HUES64 (cell line): ENCODE measurements at regions not wholly inside any gene's neighbourhood (a gene's known extent, or its start where the extent isn't known, plus 50 kb on each side); places are given as distances from the start of the nearest gene placed in this dataset.

Experiments used
- H3K27ac ChIP-seq: 2 replicates; pipeline ENCODE4 v1.7.0; 2013; ENCODE audit warnings: low read depth, low read length, inconsistent platforms
- H3K27me3 ChIP-seq: 2 replicates; pipeline ENCODE4 v1.6.1; 2013; ENCODE audit warnings: mild to moderate bottlenecking, low read length; ENCODE audit not compliant: insufficient read depth
- H3K36me3 ChIP-seq: 2 replicates; pipeline ENCODE4 v1.6.1; 2013; ENCODE audit warnings: mild to moderate bottlenecking, low read length; ENCODE audit not compliant: insufficient read depth
- H3K4me1 ChIP-seq: 2 replicates; pipeline ENCODE4 v1.6.1; 2013; ENCODE audit warnings: mild to moderate bottlenecking, low read length, moderate library complexity; ENCODE audit not compliant: insufficient read depth
- H3K4me3 ChIP-seq: 2 replicates; pipeline ENCODE4 v1.5.1; 2013; ENCODE audit warnings: mild to moderate bottlenecking, low read length, moderate library complexity
- H3K9ac ChIP-seq: 2 replicates; pipeline ENCODE4 v1.6.1; 2013; ENCODE audit warnings: mild to moderate bottlenecking, low read depth, low read length
- H3K9me3 ChIP-seq: 2 replicates; pipeline ENCODE4 v1.6.1; 2013; ENCODE audit warnings: low read depth, low read length; ENCODE audit not compliant: insufficient read depth
- WGBS: fragments of 150-250, 120-280 bp; methylation state at CpG from one replicate; pipeline ENCODE4 v1.1.7; 2013; ENCODE audit warnings: missing lambda C conversion rate; 5-methylcytosine and 5-hydroxymethylcytosine counted together

GRCh38 chr3:31140470-31140869, 246.0 kb upstream of the GADL1 start:
- Histone ChIP-seq H3K9ac (no peak overlapping the region), H3K27me3 (no peaks in the 10 kb centered on the region), H3K9me3 (no peaks in the 10 kb centered on the region), H3K4me3 (no peak overlapping the region), H3K4me1 (peaks cover 40% of the 10 kb centered on the region), H3K36me3 (no peaks in the 10 kb centered on the region), H3K27ac (no peak overlapping the region)

DNA sequence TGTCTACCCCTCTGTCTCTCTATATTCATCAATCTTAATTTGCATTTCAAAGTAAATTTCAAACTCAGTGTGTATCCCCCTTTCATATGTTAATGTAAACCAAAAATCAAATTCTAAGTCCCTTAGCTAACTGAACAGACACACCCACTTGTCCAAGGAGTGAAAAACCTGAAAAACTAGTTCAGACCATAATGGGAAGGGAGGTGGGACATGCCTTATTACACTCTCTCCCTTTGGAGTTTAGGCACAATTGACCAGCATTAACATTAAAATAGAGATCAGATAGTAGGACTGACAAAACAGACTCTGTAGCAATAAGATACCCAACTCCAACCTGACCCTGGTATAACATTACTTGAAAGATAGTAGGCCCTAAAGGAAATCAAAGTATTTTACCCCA, 247.7 kb upstream of the GADL1 start:
- H3K9ac ChIP-seq = no peak overlapping the region
- peak overlapping the region; percentile 72 for H3K27ac ChIP-seq
- H3K9me3 ChIP-seq = peaks cover 11% of the 10 kb centered on the region
- no peaks in the 10 kb centered on the region for H3K27me3 ChIP-seq
- peak overlapping the region; percentile 22 for H3K4me3 ChIP-seq
- H3K4me1 ChIP-seq = peaks cover 40% of the 10 kb centered on the region
- H3K36me3 ChIP-seq = no peaks in the 10 kb centered on the region

DNA sequence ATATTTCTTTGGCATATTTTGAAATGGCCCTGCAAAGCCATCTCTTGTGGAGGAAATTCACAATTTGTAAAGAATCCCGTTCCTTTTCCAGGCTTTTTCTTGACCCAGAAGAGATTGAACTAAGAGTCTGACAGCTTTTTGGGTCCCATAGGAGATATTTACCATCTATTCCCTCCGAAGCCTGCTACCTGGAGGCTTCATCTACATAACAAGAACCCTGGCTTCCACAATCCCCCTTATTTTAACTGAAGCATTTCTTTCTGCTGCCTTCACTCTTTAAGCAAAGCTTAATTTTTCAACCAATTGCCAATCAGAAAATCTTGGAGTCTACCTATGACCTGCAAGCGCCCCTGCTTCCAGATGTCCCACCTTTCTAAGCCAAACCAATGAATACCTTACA, 248.1 kb upstream of the GADL1 start:
- 56% methylated on average over 3 of the region's 3 CpGs for WGBS
- no peak overlapping the region for H3K9ac ChIP-seq
- peak overlapping the region; percentile 72 for H3K27ac ChIP-seq
- H3K27me3 ChIP-seq = no peaks in the 10 kb centered on the region
- peak overlapping the region; percentile 22 for H3K4me3 ChIP-seq
- peaks cover 15% of the 10 kb centered on the region for H3K9me3 ChIP-seq
- no peaks in the 10 kb centered on the region for H3K36me3 ChIP-seq
- H3K4me1 ChIP-seq = peaks cover 39% of the 10 kb centered on the region

DNA sequence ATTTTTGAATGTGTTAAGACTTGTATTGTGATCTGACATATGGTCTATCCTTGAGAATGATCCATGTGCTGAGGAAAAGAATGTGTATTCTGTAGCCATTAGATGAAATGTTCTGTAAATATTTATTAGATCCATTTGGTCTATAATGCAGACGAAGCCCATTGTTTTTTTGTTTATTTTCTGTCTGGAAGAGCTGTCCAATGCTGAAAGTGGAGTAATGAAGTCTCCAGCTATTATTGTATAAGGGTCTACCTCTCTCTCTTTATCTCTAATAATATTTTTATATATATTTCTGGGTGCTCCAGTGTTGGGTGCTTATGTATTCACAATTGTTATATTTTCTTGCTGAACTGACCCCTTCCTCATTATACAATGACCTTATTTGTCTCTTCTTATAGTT, 250.6 kb upstream of the GADL1 start:
- Histone ChIP-seq H3K27me3 (no peaks in the 10 kb centered on the region), H3K4me3 (no peak overlapping the region), H3K27ac (no peak overlapping the region), H3K4me1 (peaks cover 37% of the 10 kb centered on the region), H3K9ac (no peak overlapping the region), H3K36me3 (no peaks in the 10 kb centered on the region), H3K9me3 (peaks cover 17% of the 10 kb centered on the region)
- WGBS = 100% methylated on average over 1 of the region's 1 CpG

GRCh38 chr3:31147550-31147949, 253.1 kb upstream of the GADL1 start:
- Histone ChIP-seq H3K27me3 (no peaks in the 10 kb centered on the region), H3K36me3 (no peaks in the 10 kb centered on the region), H3K4me3 (no peak overlapping the region), H3K4me1 (peaks cover 16% of the 10 kb centered on the region), H3K9ac (no peak overlapping the region), H3K27ac (no peak overlapping the region), H3K9me3 (peaks cover 17% of the 10 kb centered on the region)
- 92% methylated on average over 2 of the region's 2 CpGs for WGBS

DNA sequence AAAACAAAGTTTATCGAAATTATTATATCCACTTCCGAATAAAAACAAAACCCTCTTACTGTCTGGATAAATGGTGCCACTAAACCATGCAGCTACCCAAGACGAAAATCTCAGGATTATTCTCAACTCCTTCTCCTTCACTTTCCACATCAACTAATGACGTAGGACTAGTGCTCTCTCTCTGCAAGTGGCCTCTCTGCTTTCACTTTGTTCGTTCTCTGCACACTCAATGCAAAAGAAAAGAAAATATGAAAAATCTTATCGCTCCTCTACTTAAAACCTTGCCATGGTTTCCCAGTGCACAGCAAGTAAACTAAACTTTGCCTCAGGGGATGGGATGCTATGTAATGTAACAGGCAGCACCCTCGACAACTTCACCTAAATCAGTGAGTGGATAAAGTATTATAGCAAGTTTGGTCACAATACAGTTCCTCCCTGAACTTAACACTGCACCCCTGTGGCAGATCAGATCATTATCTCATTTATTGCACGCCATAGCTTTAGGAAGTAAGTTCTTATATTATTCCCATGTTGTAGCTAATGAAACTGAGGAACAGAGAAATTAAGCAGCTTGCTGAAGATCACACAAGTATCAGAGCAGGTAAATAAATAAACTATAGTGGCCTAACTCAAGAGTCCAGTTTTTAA, 262.7 kb upstream of the GADL1 start:
- no peak overlapping the region for H3K27ac ChIP-seq
- H3K4me1 ChIP-seq = no peaks in the 10 kb centered on the region
- 93% methylated on average over 6 of the region's 8 CpGs for WGBS
- no peak overlapping the region for H3K4me3 ChIP-seq
- no peaks in the 10 kb centered on the region for H3K9me3 ChIP-seq
- no peaks in the 10 kb centered on the region for H3K27me3 ChIP-seq
- no peak overlapping the region for H3K9ac ChIP-seq
- no peaks in the 10 kb centered on the region for H3K36me3 ChIP-seq

DNA sequence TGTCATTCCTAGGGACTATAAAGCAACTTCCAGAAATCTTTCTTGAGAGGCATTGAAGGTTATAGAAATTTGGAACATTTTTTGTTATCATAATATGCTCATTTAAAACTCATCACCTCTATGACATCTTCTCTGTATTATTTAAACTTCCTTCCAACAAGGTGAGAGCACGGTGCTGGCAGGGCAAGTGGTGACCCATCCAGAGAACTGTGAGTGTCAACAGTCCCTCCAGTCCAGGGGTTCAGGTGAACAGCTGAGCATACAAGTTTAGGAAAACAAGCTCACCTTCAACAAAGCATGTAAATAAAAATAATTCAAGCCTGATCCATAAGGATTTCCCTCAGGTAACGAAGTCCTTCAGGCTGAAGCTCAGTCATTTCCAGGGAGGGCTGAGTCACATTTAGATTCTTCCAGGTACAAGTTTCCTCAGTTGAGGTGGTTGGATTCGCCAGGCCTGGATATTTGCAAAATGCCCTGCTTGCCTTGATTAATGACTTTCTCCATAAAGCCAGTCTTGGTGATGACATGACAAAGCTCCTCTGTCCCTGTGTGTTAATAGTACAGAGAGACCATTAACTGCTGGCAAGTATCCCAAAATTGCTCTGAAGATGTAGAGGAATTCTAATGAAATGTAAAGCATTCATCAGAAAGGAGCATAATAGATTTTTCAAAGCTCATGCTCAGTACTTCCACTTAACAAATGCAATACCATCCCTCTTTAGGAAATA, 263.6 kb upstream of the GADL1 start:
- no peaks in the 10 kb centered on the region for H3K27me3 ChIP-seq
- H3K4me3 ChIP-seq = no peak overlapping the region
- H3K9me3 ChIP-seq = no peaks in the 10 kb centered on the region
- no peak overlapping the region for H3K9ac ChIP-seq
- no peaks in the 10 kb centered on the region for H3K4me1 ChIP-seq
- WGBS = 93% methylated on average over 3 of the region's 3 CpGs
- H3K27ac ChIP-seq = no peak overlapping the region
- no peaks in the 10 kb centered on the region for H3K36me3 ChIP-seq

DNA sequence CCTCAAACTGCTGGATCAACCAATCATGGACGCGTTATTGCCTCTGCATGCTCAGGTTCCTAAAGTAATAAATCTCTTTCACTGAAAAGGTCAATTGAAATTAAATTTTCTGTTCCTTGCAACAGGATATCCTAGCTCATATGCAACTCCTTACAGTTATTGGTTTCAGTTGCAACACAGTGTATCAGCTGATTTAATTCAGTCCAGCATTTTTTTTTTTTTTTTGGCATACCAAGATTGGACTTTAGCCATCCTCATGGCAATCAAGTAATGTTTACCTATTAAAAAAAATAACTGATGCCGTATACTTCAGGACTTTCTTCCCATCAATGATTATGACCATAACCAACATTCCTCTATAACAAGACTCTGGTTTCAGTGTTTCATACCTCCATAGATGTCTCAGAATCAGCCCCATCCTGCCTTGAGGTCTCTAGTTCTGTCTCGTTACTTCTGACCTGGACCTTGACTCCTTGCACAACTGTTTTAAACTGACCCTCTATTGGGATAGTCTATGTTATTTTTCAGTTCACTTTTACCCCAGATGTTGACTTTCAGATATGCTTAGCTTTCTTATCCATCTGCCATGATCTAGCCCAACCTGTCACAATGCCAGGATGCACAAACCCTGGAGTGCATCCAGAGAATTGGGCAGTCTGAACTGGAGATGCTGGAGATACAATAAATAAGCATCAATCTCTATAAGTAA, 265.0 kb upstream of the GADL1 start:
- WGBS = 97% methylated on average over 4 of the region's 4 CpGs

DNA sequence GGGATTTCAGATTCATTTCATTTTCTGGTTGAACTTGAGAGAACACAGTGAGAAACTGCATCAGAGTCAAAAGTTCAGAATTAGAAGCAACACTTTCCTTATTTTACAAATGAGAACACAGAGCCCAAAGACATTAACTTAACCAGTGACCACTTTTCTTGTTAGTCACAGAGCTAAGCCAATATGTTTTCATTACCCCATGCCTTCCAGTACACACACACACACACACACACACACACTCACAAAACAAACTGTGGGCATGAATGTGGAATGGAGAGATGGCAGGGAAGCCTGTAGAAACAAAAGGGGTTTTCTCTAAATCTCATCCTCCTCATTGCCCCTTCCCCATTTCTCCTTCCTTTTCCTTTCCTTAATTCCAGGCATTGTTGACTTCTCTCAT, 267.4 kb upstream of the GADL1 start:
- Histone ChIP-seq H3K9ac (no peak overlapping the region), H3K9me3 (no peaks in the 10 kb centered on the region), H3K36me3 (no peaks in the 10 kb centered on the region), H3K4me1 (peaks cover 17% of the 10 kb centered on the region), H3K27ac (no peak overlapping the region), H3K27me3 (no peaks in the 10 kb centered on the region), H3K4me3 (no peak overlapping the region)

More for the DNA sequence above, 265.0 kb upstream of the GADL1 start:
- Histone ChIP-seq H3K9me3 (no peaks in the 10 kb centered on the region), H3K36me3 (no peaks in the 10 kb centered on the region), H3K4me1 (no peaks in the 10 kb centered on the region), H3K4me3 (no peak overlapping the region), H3K27me3 (no peaks in the 10 kb centered on the region), H3K27ac (no peak overlapping the region), H3K9ac (no peak overlapping the region)

- Histone ChIP-seq H3K27ac (no peak overlapping the region), H3K9me3 (no peaks in the 10 kb centered on the region), H3K9ac (no peak overlapping the region), H3K4me1 (peaks cover 17% of the 10 kb centered on the region), H3K27me3 (no peaks in the 10 kb centered on the region), H3K4me3 (no peak overlapping the region), H3K36me3 (no peaks in the 10 kb centered on the region)
- 94% methylated on average over 1 of the region's 2 CpGs for WGBS
Observed at GRCh38 chr3:31164381-31164780, 269.9 kb upstream of the GADL1 start.

GRCh38 chr3:31165399-31165860, 271.0 kb upstream of the GADL1 start:
- 54% methylated on average over 8 of the region's 8 CpGs for WGBS
- H3K36me3 ChIP-seq = no peaks in the 10 kb centered on the region
- H3K27ac ChIP-seq = no peak overlapping the region
- H3K9me3 ChIP-seq = no peaks in the 10 kb centered on the region
- no peak overlapping the region for H3K9ac ChIP-seq
- H3K27me3 ChIP-seq = no peaks in the 10 kb centered on the region
- H3K4me1 ChIP-seq = peaks cover 17% of the 10 kb centered on the region
- no peak overlapping the region for H3K4me3 ChIP-seq
